DND-41 (cell line): ENCODE measurements at regions not wholly inside any gene's neighbourhood (a gene's known extent, or its start where the extent isn't known, plus 50 kb on each side); places are given as distances from the start of the nearest gene placed in this dataset.

Experiments
- ATAC-seq: fragments of 200-7000 bp; cut with Tn5 transposase; 3 replicates; pipeline ENCODE4 v1.9.1; 2021; ENCODE audit warnings: low read depth; ENCODE audit not compliant: insufficient read depth
- DNase-seq: peaks from one replicate; pipeline ENCODE4 v3.0.0-alpha.2; 2020
- H2AFZ ChIP-seq: 2 replicates; pipeline ENCODE4 v1.6.0; 2012; ENCODE audit warnings: low read depth, low read length
- H3K27ac ChIP-seq: 2 replicates; pipeline ENCODE4 v1.5.1; 2012; ENCODE audit warnings: low read length, inconsistent platforms
- H3K27me3 ChIP-seq: fragments of 200-600 bp; sonication (generic); 2 replicates; pipeline ENCODE4 v1.6.0; 2012; ENCODE audit warnings: low read length, mild to moderate bottlenecking, inconsistent platforms; ENCODE audit not compliant: insufficient read depth, poor library complexity
- H3K36me3 ChIP-seq: 2 replicates; pipeline ENCODE4 v1.5.1; 2012; ENCODE audit warnings: low read length, inconsistent platforms; ENCODE audit not compliant: insufficient read depth
- H3K4me1 ChIP-seq: 2 replicates; pipeline ENCODE4 v1.5.1; 2012; ENCODE audit warnings: mild to moderate bottlenecking, low read length; ENCODE audit not compliant: insufficient read depth
- H3K4me2 ChIP-seq: 2 replicates; pipeline ENCODE4 v1.6.0; 2012; ENCODE audit warnings: mild to moderate bottlenecking, moderate library complexity, low read length, inconsistent platforms; ENCODE audit not compliant: insufficient read depth
- H3K4me3 ChIP-seq, 2 experiments: fragments of 200-600 bp in 1 of 2; shearing (Covaris generic) in 1 of 2; 2 replicates each; pipeline ENCODE4 v1.5.1; 2012 to 2016; ENCODE audit warnings: inconsistent platforms in 2 of 2, low read length in 2 of 2, mild to moderate bottlenecking in 2 of 2, low read depth in 1 of 2, moderate library complexity in 1 of 2
- H3K79me2 ChIP-seq: 2 replicates; pipeline ENCODE4 v1.6.0; 2012; ENCODE audit warnings: low read length, inconsistent platforms; ENCODE audit not compliant: insufficient read depth
- H3K9ac ChIP-seq: 2 replicates; pipeline ENCODE4 v1.6.0; 2012; ENCODE audit warnings: low read depth, mild to moderate bottlenecking, inconsistent platforms, low read length, moderate library complexity
- H3K9me3 ChIP-seq: 2 replicates; pipeline ENCODE4 v1.5.1; 2012; ENCODE audit warnings: low read length, moderate library complexity, mild to moderate bottlenecking, inconsistent platforms; ENCODE audit not compliant: insufficient read depth, severe bottlenecking
- H4K20me1 ChIP-seq: 2 replicates; pipeline ENCODE4 v1.6.0; 2012; ENCODE audit warnings: low read length; ENCODE audit not compliant: insufficient read depth
- CTCF ChIP-seq: IDR thresholded peaks from 2 replicates; pipeline ENCODE4 v1.5.1; 2012; ENCODE audit warnings: borderline replicate concordance, low read length, moderate library complexity, mild to moderate bottlenecking; ENCODE audit not compliant: poor library complexity, severe bottlenecking; ENCODE audit errors: extremely low read depth
- EZH2 ChIP-seq: IDR thresholded peaks from 3 replicates; pipeline ENCODE4 v1.6.1; 2012; ENCODE audit warnings: borderline replicate concordance, low read depth, mild to moderate bottlenecking, moderate library complexity, low read length, inconsistent platforms; ENCODE audit not compliant: severe bottlenecking

DNA sequence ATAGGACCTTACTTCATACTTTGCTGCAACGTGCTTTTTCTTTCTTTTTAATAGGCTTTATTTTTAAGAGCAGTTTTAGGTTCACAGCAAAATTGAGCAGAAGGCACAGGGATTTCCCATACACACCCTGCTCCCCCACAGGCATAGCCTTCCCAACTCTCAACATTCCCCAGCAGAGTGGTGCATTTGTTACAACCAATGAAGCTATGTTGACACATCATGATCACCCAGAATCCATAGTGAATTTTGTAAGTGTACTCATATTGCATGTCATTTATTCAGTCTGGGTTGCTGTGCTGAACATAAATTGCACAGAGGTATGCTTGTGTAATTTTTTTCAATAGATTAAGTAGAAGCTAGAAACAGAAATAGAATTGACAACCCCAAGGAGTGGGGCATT lies 327.3 kb downstream of the INHBA start:
- H3K9me3 ChIP-seq: no peaks in the 10 kb centered on the region
- no peak overlapping the region for H3K4me3 ChIP-seq
- no peak overlapping the region for H3K27ac ChIP-seq
- TF ChIP-seq EZH2: no peak
- TF ChIP-seq CTCF: no peak
- H3K36me3 ChIP-seq: no peaks in the 10 kb centered on the region
- ATAC-seq: no peak
- no peaks in the 10 kb centered on the region for H4K20me1 ChIP-seq
- H3K9ac ChIP-seq: no peak overlapping the region
- no peaks in the 10 kb centered on the region for H3K4me1 ChIP-seq
- no peaks in the 10 kb centered on the region for H3K27me3 ChIP-seq
- no peak for DNase-seq
- H3K79me2 ChIP-seq: no peaks in the 10 kb centered on the region
- no peak overlapping the region for H3K4me2 ChIP-seq
- H2AFZ ChIP-seq: no peak overlapping the region

DNA sequence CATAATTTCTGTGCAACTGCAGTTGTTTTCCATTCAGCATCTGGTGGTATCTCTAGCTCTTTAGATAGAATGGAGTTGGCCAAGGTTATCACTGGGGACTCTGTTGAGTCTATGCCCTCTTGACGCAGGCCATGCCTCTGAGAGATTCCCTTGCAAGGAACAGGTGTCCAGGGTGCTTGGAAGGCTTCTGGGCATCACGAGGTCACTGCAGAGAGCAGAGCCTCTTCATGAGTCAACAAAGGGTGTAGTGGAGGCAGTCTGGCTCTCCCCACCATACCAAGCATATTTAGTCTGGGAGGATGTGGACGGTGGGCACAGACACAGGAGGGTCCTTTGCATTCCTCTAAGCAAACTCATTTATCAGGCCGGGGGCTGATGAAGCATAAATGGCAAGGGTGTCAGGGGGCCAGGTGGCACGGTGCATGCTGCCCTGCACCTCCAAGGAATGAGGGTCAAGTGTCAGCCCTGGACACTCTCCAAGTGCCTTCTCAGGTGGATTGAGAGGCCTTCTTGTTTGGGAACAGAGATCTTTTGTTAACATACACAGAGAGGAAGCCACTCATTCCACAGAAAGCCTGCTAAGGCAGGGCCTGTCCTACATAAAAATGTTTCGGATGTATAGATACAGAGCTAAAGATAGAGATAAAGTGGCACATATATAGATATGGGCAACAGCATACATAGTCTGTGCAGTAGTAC lies 328.6 kb downstream of the INHBA start:
- Histone ChIP-seq H3K4me1 (no peaks in the 10 kb centered on the region), H3K27me3 (no peaks in the 10 kb centered on the region), H4K20me1 (no peaks in the 10 kb centered on the region), H3K36me3 (no peaks in the 10 kb centered on the region), H3K9me3 (no peaks in the 10 kb centered on the region), H3K4me2 (no peak overlapping the region), H3K79me2 (no peaks in the 10 kb centered on the region), H3K4me3 (no peak overlapping the region), H3K9ac (no peak overlapping the region), H3K27ac (no peak overlapping the region), H2AFZ (no peak overlapping the region)
- no peak for ATAC-seq
- DNase-seq: no peak
- TF ChIP-seq EZH2 (no peak), CTCF (no peak)

DNA sequence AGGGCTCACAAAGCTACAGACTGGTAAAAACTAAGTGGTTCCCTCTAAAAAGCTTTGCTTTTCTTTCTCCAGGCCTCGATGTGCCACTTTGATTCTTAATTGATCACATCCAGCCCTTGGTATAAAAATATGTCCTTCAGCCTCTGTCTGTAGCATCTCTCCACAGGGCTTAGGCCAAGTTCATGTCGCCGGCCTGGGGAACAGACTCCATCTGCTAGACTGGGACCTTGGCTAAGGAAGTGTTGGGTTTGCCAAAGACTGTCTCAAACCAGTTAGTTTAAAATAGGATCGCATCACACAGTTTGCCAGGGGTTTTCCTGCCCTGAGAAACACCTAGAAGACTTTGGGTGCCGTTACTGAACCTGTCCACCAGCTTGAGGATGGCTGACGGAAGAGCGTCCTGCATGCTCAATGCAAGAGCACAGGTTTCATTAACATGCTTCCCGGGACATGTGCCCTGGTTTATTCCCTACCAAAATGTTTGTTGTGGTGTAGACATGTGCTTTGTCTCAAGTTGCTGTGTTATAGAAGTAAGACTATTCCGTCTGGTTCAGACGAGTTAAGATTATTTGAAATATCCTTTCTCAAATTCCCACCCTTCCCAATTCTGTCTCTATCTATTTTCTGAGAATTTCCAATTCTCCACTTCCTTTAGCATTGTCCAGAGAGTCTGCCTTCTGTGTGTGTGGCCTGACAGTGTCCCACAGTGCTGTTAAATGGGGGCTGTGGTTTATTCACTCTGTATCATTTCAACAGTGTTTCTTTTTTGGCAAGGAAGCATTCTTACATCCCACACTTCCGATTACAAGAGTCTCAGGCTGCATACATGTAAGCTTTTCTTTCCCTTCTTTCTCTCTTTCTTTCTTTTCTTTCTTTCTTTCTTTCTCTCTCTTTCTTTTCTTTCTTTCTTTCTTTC lies 334.7 kb downstream of the INHBA start:
- TF ChIP-seq CTCF: no peak
- TF ChIP-seq EZH2: no peak
- no peaks in the 10 kb centered on the region for H3K9me3 ChIP-seq
- no peak for DNase-seq
- H3K9ac ChIP-seq: no peak overlapping the region
- no peak overlapping the region for H3K4me2 ChIP-seq
- no peaks in the 10 kb centered on the region for H4K20me1 ChIP-seq
- no peak for ATAC-seq
- H3K27me3 ChIP-seq: no peaks in the 10 kb centered on the region
- no peaks in the 10 kb centered on the region for H3K79me2 ChIP-seq
- no peak overlapping the region for H3K4me3 ChIP-seq
- no peak overlapping the region for H3K27ac ChIP-seq
- H3K4me1 ChIP-seq: no peaks in the 10 kb centered on the region
- no peaks in the 10 kb centered on the region for H3K36me3 ChIP-seq
- no peak overlapping the region; the same call in 1 of the 2 replicates for H2AFZ ChIP-seq
